HL-60/S4 (cell line): ENCODE measurements at regions not wholly inside any gene's neighbourhood (a gene's known extent, or its start where the extent isn't known, plus 50 kb on each side); places are given as distances from the start of the nearest gene placed in this dataset.
"Not testable (repeated sequence)": the region's sequence is repeated elsewhere in the genome, so short reads cannot be mapped to it uniquely, and the experiment has no call there.

ENCODE experiments used
- in situ Hi-C: fragments of 300-500 bp; cut with MboI; formaldehyde crosslinking; loops from 2 replicates; pipeline ENCODE4 v1.14.3; 2022; ENCODE audit warnings: low sequenced_read_pairs

GRCh38 chr12:46553911-46554310 lies 181.3 kb upstream of the SLC38A2 start:
- in situ Hi-C loops: no loop called here

- in situ Hi-C loops: no loop called here
Observed at GRCh38 chr12:46553266-46553665, 180.7 kb upstream of the SLC38A2 start.

DNA sequence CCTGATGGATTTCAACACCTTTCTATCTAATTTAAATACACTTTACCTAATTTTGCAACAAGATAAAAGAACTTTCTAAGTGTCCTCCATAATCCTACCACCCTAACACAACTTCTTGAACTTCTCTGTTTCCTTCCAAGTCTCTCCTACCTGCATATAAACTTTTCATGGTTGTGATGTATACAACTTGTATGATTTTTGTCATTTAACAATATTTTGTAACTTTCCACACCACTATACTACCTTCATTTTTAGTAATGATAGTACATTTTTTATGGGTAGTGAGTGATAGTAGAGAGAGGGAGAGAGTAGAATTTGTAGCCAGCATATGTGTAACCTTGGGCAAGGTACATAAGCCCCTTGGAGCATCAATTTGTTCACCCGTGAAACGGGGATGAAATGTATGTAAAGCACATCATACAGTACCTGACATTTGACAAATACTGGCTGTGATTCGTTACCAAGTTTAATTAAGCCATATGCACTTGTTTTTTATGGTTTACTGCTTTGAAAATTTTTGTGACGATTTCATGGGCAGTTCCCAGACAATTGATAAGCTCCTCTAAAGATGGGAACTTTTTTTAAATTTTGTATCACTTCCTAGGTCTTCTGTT lies 177.8 kb upstream of the SLC38A2 start:
- in situ Hi-C loops: no loop called here

GRCh38 chr12:46549527-46550265 lies 177.1 kb upstream of the SLC38A2 start:
- in situ Hi-C loops: no loop called here

GRCh38 chr12:46548605-46549071 lies 176.1 kb upstream of the SLC38A2 start:
- in situ Hi-C loops: no loop called here

GRCh38 chr12:46547421-46548354 lies 175.1 kb upstream of the SLC38A2 start:
- in situ Hi-C loops: no loop called here

- in situ Hi-C loops: no loop called here
Observed at GRCh38 chr12:46546634-46547273, 174.2 kb upstream of the SLC38A2 start.

- in situ Hi-C loops: not testable (repeated sequence)
Observed at GRCh38 chr12:46543378-46543795, 170.8 kb upstream of the SLC38A2 start.

GRCh38 chr12:46538976-46539375 lies 166.4 kb upstream of the SLC38A2 start:
- in situ Hi-C loops: no loop called here

DNA sequence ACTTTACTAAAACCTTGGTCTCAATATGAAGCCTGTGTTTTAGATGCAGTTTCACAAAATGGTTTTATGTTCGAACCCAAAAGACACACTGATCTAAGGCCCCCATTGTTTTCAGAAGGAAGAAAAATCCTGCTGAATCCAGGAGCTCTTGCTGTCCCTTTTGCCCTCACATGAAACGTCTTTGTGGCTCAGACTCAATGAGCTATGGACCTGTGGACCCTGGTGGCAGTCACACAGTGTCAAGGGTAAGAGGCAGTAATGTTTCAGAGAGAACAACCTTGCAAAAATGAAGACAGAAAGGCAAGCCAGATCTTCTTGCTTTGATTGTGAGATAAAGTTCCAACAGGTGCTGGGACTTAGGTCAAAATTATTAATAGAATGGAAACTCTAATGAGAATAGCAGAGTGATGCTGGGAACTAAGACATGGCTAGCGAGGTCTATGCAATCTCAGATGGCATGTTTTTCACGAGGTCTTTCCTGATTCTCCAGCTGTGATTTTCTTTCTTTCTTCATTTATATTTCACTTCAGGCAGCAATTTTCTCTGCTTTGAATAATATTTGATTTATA lies 164.9 kb upstream of the SLC38A2 start:
- in situ Hi-C loops: no loop called here

DNA sequence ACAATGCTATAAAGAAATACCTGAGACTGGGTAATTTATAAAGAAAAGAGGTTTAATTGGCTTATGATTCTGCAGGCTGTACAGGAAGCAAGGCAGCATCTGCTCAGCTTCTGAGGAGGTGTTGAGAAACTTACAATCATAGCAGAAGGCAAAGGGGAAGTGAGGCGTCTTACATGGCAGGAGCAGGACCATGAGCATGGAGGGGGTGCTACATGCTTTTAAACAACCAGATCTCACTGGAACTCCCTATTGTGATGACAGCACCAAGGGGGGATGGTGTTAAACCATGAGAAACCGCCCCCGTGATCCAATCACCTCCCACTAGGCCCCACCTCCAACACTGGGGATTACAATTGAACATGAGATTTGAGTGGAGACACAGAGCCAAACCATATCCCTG lies 163.7 kb upstream of the SLC38A2 start:
- in situ Hi-C loops: not testable (repeated sequence)

DNA sequence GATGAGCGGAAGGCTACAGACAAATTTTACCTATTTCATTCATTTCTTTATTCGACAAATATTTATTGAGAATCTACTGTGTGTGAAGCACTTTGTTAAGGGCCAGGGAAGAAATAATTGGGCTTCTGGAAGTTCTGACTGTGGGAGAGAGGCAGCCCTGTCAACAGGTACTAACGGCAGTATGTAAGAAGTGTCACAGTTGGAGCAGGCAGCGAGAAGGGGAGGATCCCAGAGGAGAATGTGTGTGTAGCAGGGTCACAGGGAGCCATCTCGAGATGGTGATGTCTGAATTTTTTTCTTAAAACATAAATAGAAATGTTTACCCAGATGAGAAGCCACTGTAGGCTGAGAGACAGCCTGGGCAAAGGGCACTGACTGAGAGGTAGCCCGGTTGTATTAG lies 163.3 kb upstream of the SLC38A2 start:
- in situ Hi-C loops: no loop called here

- in situ Hi-C loops: no loop called here
Observed at GRCh38 chr12:46535376-46535775, 162.8 kb upstream of the SLC38A2 start.

- in situ Hi-C loops: no loop called here
Observed at GRCh38 chr12:46534327-46534840, 161.8 kb upstream of the SLC38A2 start.

- in situ Hi-C loops: no loop called here
Observed at GRCh38 chr12:46533723-46534122, 161.2 kb upstream of the SLC38A2 start.

- in situ Hi-C loops: no loop called here
Observed at GRCh38 chr12:46531804-46532203, 159.2 kb upstream of the SLC38A2 start.

DNA sequence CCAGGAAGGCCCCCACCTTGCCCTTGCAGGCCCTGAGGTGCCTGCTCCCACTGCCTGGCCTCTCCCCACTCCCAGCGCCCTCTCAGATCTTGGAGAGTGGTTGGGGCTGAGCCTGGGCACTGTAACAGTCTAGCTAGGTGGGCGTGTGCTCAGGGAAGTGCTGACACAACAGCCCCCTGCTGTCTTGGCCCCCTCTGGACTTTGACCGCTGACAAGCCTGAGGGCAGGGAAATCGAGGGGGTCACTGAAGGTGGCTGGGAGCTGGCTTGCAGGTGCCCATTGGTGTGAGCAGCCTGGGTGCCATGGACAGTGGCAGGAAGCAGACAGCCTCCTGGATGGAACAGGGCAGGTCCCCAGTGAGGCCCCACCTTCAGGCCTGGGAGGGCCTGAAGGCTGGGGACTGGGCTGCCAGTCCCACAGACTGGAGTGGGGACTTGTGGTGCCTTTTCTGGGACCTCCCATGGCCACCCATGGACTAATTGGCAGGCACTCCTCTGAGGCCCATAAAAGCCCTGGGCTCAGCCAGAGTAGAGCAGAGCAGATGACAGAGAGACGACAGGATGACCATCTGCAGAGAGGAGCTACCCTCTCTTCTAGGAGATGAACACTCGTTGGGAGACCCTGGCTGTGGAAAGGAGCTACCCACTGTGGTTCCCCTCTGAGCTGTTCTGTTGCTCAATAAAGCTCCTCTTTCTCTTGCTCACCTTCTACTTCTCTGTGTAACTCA lies 158.6 kb upstream of the SLC38A2 start:
- in situ Hi-C loops: no loop called here

DNA sequence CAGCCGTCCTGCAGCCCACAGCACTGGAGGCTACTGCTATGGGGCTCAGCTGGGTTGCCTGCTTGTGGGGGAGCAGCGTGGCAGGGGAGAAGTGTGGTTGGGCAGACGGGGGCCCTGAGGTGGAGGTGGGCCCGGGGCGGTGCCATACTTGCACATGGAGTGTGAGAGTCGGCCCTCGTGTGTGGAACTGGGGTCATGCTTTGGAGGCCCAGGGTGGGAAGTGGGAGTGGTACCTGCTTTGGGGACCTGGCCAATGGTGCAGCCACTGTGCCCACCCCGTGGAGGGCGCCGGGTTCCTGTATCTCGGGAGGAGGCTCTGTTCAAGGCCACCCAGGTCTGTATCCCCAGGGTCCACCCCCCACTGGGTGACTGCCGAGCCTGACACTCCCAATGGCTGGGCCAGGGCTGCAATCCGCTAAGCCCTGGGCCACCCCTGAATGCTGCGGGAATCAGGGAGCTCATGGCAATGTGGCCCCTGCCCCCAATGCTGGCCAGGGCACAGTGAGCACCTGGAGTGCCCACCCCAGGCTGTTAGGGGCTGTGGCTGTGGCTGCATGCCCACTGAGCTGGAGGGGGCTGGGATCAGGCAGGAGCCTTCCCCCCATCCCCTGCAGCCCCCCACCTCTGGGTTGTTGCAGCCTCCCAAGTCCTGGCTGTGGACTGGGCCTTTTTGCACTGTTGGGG lies 157.9 kb upstream of the SLC38A2 start:
- in situ Hi-C loops: no loop called here

DNA sequence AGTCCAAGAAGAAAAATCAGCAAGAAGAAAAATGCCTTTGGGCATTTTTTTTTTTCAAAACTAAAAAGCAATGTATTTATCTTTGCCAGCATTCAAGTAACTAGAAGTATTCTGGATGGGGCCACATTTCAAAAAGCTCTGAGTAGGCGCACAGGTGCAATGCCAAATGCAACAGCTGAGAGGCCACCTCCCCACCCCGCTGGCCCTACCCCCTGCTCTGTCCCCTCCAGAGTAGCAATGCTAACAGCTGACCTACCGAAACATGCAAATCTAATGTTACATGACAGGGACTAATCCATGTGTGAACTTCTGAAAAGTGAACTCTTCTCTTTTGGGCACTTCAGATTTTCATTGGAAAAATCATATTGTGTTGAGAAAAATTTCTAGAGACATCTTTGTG lies 153.7 kb upstream of the SLC38A2 start:
- in situ Hi-C loops: no loop called here
